HEK293 (cell line): ENCODE measurements at regions not wholly inside any gene's neighbourhood (a gene's known extent, or its start where the extent isn't known, plus 50 kb on each side); places are given as distances from the start of the nearest gene placed in this dataset.

Experiments
- CTCF ChIA-PET: fragments of 350-600 bp; formaldehyde crosslinking; extraction: SDS; loops from one replicate; lab custom pipeline; 2021; ENCODE audit warnings: antibody characterized with exemption; lab: Yijun Ruan, JAX
- POLR2A ChIA-PET: fragments of 300-600 bp; formaldehyde crosslinking; extraction: SDS; loops from one replicate; lab custom pipeline; 2020; ENCODE audit warnings: antibody characterized with exemption, inconsistent platforms; lab: Yijun Ruan, JAX
- H3K27ac ChIP-seq: fragments of 200-500 bp; sonication (Bioruptor generic); 2 replicates; pipeline ENCODE4 v1.5.1; 2014; ENCODE audit warnings: low read depth, low read length, control low read depth, inconsistent platforms; ENCODE audit errors: extremely low read depth
- H3K36me3 ChIP-seq, 2 experiments: fragments of 200-500 bp in 1 of 2; sonication (Bioruptor generic) in 1 of 2; 1 replicate in 1 of 2; 2 replicates in 1 of 2; pipeline ENCODE4 v1.5.1; 2014 to 2017; ENCODE audit warnings: inconsistent platforms in 2 of 2, low read length in 2 of 2; ENCODE audit not compliant: control insufficient read depth in 2 of 2, insufficient read depth in 1 of 2
- H3K4me1 ChIP-seq: fragments of 200-500 bp; sonication (Bioruptor generic); 2 replicates; pipeline ENCODE4 v1.5.1; 2014; ENCODE audit warnings: mild to moderate bottlenecking, low read length, inconsistent platforms; ENCODE audit not compliant: control insufficient read depth, insufficient read depth
- H3K4me3 ChIP-seq: 2 replicates; pipeline ENCODE4 v1.5.1; 2011; ENCODE audit warnings: low read depth, mild to moderate bottlenecking, control low read depth, low read length, moderate library complexity
- H3K9me3 ChIP-seq: fragments of 200-500 bp; sonication (Bioruptor generic); 2 replicates; pipeline ENCODE4 v1.5.1; 2014; ENCODE audit warnings: low read depth, low read length, inconsistent platforms; ENCODE audit not compliant: control insufficient read depth, insufficient read depth
- GLI4 ChIP-seq: fragments of 450-650 bp; formaldehyde crosslinking; IDR thresholded peaks from 2 replicates; pipeline ENCODE4 v1.5.1; 2016; ENCODE audit warnings: missing biosample characterization, missing genetic modification characterization
- SCRT1 ChIP-seq: fragments of 450-650 bp; formaldehyde crosslinking; IDR thresholded peaks from 2 replicates; pipeline ENCODE4 v1.5.1; 2016; ENCODE audit warnings: missing biosample characterization, missing genetic modification characterization, borderline replicate concordance
- SP7 ChIP-seq: fragments of 450-650 bp; formaldehyde crosslinking; IDR thresholded peaks from 2 replicates; pipeline ENCODE4 v1.5.1; 2016; ENCODE audit warnings: missing biosample characterization, missing genetic modification characterization
- TSHZ1 ChIP-seq: fragments of 450-650 bp; formaldehyde crosslinking; IDR thresholded peaks from 2 replicates; pipeline ENCODE4 v1.5.1; 2016; ENCODE audit warnings: missing biosample characterization, missing genetic modification characterization, borderline replicate concordance
- ZBTB1 ChIP-seq: fragments of 450-650 bp; formaldehyde crosslinking; IDR thresholded peaks from 2 replicates; pipeline ENCODE4 v1.5.1; 2016; ENCODE audit warnings: missing biosample characterization, missing genetic modification characterization
- ZBTB6 ChIP-seq: fragments of 450-650 bp; formaldehyde crosslinking; IDR thresholded peaks from 2 replicates; pipeline ENCODE4 v1.5.1; 2017; ENCODE audit warnings: missing biosample characterization, missing genetic modification characterization
- ZFHX2 ChIP-seq: fragments of 450-650 bp; formaldehyde crosslinking; conservative IDR thresholded peaks from 2 replicates; pipeline ENCODE4 v1.5.1; 2016; ENCODE audit warnings: missing biosample characterization, missing genetic modification characterization
- ZNF157 ChIP-seq: fragments of 450-650 bp; formaldehyde crosslinking; IDR thresholded peaks from 2 replicates; pipeline ENCODE4 v1.5.1; 2016; ENCODE audit warnings: missing biosample characterization, missing genetic modification characterization
- ZNF175 ChIP-seq: fragments of 450-650 bp; formaldehyde crosslinking; IDR thresholded peaks from 2 replicates; pipeline ENCODE4 v1.5.1; 2016; ENCODE audit warnings: missing biosample characterization, missing genetic modification characterization
- ZNF24 ChIP-seq: fragments of 450-650 bp; formaldehyde crosslinking; IDR thresholded peaks from 2 replicates; pipeline ENCODE4 v1.5.1; 2016; ENCODE audit warnings: missing biosample characterization, missing genetic modification characterization
- ZNF266 ChIP-seq: fragments of 450-650 bp; formaldehyde crosslinking; IDR thresholded peaks from 2 replicates; pipeline ENCODE4 v1.5.1; 2016; ENCODE audit warnings: missing biosample characterization, missing genetic modification characterization, low read depth
- ZNF274 ChIP-seq, 2 experiments: fragments of 200-500 bp in 1 of 2; fragments of 450-650 bp in 1 of 2; sonication (Bioruptor generic) in 1 of 2; formaldehyde crosslinking in 1 of 2; IDR thresholded peaks; 2 replicates each; pipeline versions ENCODE4 v1.5.1 to v1.6.1; 2014 to 2016; ENCODE audit warnings: borderline replicate concordance in 1 of 2, inconsistent platforms in 1 of 2, low read length in 1 of 2, missing biosample characterization in 1 of 2, missing genetic modification characterization in 1 of 2
- ZNF292 ChIP-seq: fragments of 450-650 bp; formaldehyde crosslinking; IDR thresholded peaks from 2 replicates; pipeline ENCODE4 v1.5.1; 2016; ENCODE audit warnings: low read depth, missing biosample characterization, missing genetic modification characterization, borderline replicate concordance
- ZNF37A ChIP-seq: fragments of 450-650 bp; IDR thresholded peaks from 2 replicates; pipeline ENCODE4 v1.5.1; 2018; ENCODE audit warnings: missing biosample characterization, missing genetic modification characterization
- ZNF513 ChIP-seq: fragments of 450-650 bp; IDR thresholded peaks from 2 replicates; pipeline ENCODE4 v1.5.1; 2018; ENCODE audit warnings: missing biosample characterization, missing genetic modification characterization
- ZNF521 ChIP-seq: fragments of 450-650 bp; formaldehyde crosslinking; IDR thresholded peaks from 2 replicates; pipeline ENCODE4 v1.5.1; 2017; ENCODE audit warnings: missing biosample characterization, mild to moderate bottlenecking, missing genetic modification characterization
- ZNF549 ChIP-seq: fragments of 450-650 bp; IDR thresholded peaks from 2 replicates; pipeline ENCODE4 v1.5.1; 2018; ENCODE audit warnings: missing biosample characterization, missing genetic modification characterization, mild to moderate bottlenecking, inconsistent platforms, moderate library complexity
- ZNF558 ChIP-seq: fragments of 450-650 bp; formaldehyde crosslinking; IDR thresholded peaks from 2 replicates; pipeline ENCODE4 v1.5.1; 2016; ENCODE audit warnings: missing biosample characterization, missing genetic modification characterization
- ZNF654 ChIP-seq: fragments of 450-650 bp; formaldehyde crosslinking; IDR thresholded peaks from 2 replicates; pipeline ENCODE4 v1.5.1; 2016; ENCODE audit warnings: low read depth, missing biosample characterization, missing genetic modification characterization
- ZNF707 ChIP-seq: fragments of 450-650 bp; formaldehyde crosslinking; IDR thresholded peaks from 2 replicates; pipeline ENCODE4 v1.5.1; 2016; ENCODE audit warnings: missing biosample characterization, missing genetic modification characterization
- ZSCAN18 ChIP-seq: fragments of 450-650 bp; formaldehyde crosslinking; IDR thresholded peaks from 2 replicates; pipeline ENCODE4 v1.5.1; 2016; ENCODE audit warnings: missing biosample characterization, missing genetic modification characterization

- Histone ChIP-seq H3K9me3 (no peaks in the 10 kb centered on the region; the same call in 1 of the 2 replicates), H3K4me1 (no peaks in the 10 kb centered on the region), H3K27ac (no peak overlapping the region), H3K36me3 (no peaks in the 10 kb centered on the region), H3K4me3 (no peak overlapping the region)
- ChIA-PET POLR2A (no interaction called here), CTCF (no interaction called here)
- no peak for TF ChIP-seq ZNF292 (tag by site-specific recombination)
- TF ChIP-seq ZBTB6: peak; percentile 75; the same call in 1 of the 2 replicates
- TF ChIP-seq ZNF24 (tag by site-specific recombination): no peak
- no peak for TF ChIP-seq ZNF175
- no peak for TF ChIP-seq TSHZ1 (tag by site-specific recombination)
Observed at GRCh38 chr10:43775384-43775783, 126.7 kb upstream of the ZNF32 start.

GRCh38 chr10:43774234-43774769 lies 125.6 kb upstream of the ZNF32 start:
- CTCF ChIA-PET: no interaction called here
- Histone ChIP-seq H3K27ac (no peak overlapping the region), H3K36me3 (no peaks in the 10 kb centered on the region), H3K4me1 (no peaks in the 10 kb centered on the region), H3K4me3 (no peak overlapping the region), H3K9me3 (no peaks in the 10 kb centered on the region; the same call in 1 of the 2 replicates)
- POLR2A ChIA-PET: no interaction called here
- TF ChIP-seq ZNF513 (tag by site-specific recombination): peak; percentile 81
- TF ChIP-seq ZNF549 (tag by site-specific recombination): no peak
- no peak for TF ChIP-seq GLI4

- H3K27ac ChIP-seq: no peak overlapping the region
- H3K9me3 ChIP-seq: no peaks in the 10 kb centered on the region; the same call in 1 of the 2 replicates
- no peaks in the 10 kb centered on the region for H3K36me3 ChIP-seq
- CTCF ChIA-PET: no interaction called here
- POLR2A ChIA-PET: interaction anchor here (0.7 kb wide), 1 partner anchor 91 kb away, joined by 3 read pairs; no protein-coding TSS in a partner anchor
- H3K4me3 ChIP-seq: no peak overlapping the region
- no peaks in the 10 kb centered on the region for H3K4me1 ChIP-seq
- TF ChIP-seq ZNF157 (tag by site-specific recombination) (no peak), ZNF274 (IDR thresholded peaks at IDR 0.05; ENCODE audit: low read length) (no peak), ZNF274 (tag by site-specific recombination; IDR thresholded peaks at IDR 0.05; ENCODE audit: borderline replicate concordance) (no peak), SP7 (no peak), ZBTB1 (tag by site-specific recombination) (no peak), ZNF707 (tag by site-specific recombination) (no peak), ZNF266 (tag by site-specific recombination) (no peak), ZNF558 (tag by site-specific recombination) (no peak), ZFHX2 (tag by site-specific recombination) (no peak), ZSCAN18 (tag by site-specific recombination) (no peak), ZNF37A (tag by site-specific recombination) (no peak), ZNF521 (tag by site-specific recombination) (no peak), ZNF292 (tag by site-specific recombination) (no peak), ZNF654 (tag by site-specific recombination) (no peak), ZBTB6 (no peak), SCRT1 (tag by site-specific recombination) (no peak)
Observed at GRCh38 chr10:43773736-43774135, 125.1 kb upstream of the ZNF32 start.
